NCI-H1105 (cell line): ENCODE measurements at regions not wholly inside any gene's neighbourhood (a gene's known extent, or its start where the extent isn't known, plus 50 kb on each side); places are given as distances from the start of the nearest gene placed in this dataset.
A peak's percentile ranks its signal among the peaks of the same experiment; 100 is the strongest.
"Not testable (repeated sequence)": the region's sequence is repeated elsewhere in the genome, so short reads cannot be mapped to it uniquely, and the experiment has no call there.

Experiments
- DNase-seq: peaks from one replicate; lab custom pipeline; 2025; lab: John Stamatoyannopoulos, UW

DNA sequence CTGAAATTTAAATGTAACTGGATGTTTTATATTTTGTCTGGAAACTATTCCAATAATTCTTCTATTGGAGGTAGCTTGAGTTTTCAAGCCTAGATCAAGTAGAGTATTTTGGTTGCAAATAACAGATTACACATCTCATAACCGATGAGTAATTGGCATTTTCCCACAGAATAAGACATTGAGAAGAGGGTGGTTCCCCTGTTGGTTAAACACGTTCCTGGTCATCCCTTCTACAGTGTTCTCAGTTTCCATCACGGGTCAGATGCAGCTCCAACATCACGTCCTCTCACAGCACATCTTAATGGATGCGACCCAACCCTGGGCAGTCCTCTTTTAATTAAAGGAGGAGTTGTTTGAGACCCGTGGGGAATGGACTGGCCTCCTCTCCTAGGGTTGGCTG, 149.0 kb upstream of the ZNF516 start:
- no peak for DNase-seq

GRCh38 chr18:76643199-76643598, 148.2 kb upstream of the ZNF516 start:
- no peak for DNase-seq

GRCh38 chr18:76640438-76640837, 145.4 kb upstream of the ZNF516 start:
- DNase-seq, result no peak

DNA sequence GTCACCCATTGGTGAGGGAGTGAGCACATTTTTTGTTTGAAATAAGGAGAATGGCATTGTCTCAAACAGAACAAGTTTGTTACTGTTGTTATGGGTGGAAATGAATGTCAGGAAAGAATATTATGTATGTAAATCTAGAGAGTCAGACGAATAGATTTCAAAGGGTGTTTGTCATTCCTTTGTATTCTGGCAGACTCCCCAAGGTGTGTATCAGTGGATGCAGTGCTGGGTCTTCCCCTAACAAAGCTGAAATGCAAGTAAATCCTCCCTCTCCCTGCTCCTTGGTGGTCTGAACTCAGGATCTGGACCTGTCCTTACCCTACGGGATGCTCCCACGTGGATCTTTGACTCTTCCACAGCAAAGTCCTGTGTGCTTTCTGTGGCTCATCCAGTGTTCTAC, 139.5 kb upstream of the ZNF516 start:
- no peak for DNase-seq

GRCh38 chr18:76633588-76634269, 138.7 kb upstream of the ZNF516 start:
- DNase-seq, result no peak

DNA sequence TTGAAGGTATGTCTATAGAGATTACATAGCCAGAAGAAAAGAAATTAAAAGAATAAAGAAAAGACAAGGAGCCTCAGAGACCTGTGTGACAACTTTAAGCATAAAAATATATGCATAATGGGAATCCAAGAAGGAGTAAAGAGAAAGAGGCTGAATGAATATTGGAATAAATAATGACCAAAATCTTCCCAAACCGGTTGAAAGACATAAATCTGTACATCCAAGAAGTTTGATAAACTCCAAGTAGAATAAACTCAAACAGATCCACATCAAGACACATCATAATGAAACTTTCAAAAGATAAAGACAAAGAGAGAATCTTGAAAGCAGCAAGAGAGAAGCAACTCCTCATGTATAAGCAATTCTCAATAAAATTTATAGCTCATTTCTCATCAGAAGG, 132.4 kb upstream of the ZNF516 start:
- DNase-seq, result no peak

GRCh38 chr18:76626991-76627390, 131.9 kb upstream of the ZNF516 start:
- DNase-seq, result no peak

GRCh38 chr18:76622651-76623050, 127.6 kb upstream of the ZNF516 start:
- no peak for DNase-seq

GRCh38 chr18:76621782-76622495, 126.9 kb upstream of the ZNF516 start:
- DNase-seq, result peak; percentile 2

DNA sequence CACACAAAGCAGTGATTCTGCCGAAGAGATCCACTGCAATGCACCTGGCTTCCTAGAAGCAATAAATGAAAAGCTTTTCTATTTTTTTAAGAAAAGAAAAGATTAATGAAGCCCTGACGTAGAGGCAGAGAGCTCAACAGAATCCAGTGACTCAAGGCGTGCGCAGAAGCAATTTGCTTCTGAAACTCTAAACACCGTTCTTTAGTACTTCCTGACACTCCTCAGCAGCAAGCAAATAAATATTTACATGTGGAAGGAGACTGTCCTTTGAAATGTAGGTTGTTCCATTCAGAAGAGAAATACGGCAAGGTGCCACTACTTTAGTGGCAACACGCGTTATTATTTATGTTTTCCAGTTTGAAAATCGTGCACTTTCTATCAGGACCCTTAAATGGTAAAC, 126.2 kb upstream of the ZNF516 start:
- peak; percentile 9 for DNase-seq

DNA sequence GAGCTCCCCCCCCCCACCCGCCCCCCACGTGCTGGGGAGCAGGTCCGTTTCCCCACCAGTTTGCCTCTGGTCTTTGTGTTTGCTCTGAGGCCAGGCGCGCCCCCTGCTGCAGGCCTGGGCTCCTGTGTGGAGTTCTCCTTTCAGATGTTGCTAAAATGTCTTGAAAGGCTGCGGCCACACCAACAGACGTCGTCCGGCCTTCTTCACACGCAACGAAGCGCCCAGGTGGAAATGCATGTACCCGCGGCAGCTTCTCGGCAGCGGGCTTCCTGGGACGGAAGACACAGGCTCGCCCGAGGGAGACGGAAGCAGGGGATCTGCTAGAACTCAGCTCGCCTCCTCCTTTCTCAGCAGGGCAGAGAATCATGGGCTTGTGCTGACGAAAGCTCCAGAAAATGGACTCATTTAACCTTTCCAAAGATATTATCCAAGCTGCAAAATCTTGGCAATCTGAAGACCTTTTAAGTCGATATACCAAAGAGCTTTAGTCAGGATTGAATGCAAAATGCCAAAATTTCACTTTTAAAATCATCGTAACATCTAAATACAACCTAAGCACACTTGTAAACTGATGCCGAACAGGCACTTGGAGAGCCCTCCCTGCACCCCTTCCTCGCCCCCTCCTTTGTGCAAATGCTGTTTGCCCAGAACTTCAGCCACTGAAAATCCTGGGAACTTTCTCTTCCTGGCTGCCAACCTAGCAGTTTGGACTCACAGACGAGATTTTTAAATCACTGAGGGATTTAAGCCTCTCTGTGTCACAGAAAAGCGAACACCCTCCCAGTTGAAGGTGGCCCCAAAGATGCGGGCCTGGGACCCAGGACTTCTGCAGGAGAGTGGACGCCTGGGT, 125.5 kb upstream of the ZNF516 start:
- DNase-seq, result peak; percentile 26

GRCh38 chr18:76619621-76620315, 124.7 kb upstream of the ZNF516 start:
- peak; percentile 5 for DNase-seq

DNA sequence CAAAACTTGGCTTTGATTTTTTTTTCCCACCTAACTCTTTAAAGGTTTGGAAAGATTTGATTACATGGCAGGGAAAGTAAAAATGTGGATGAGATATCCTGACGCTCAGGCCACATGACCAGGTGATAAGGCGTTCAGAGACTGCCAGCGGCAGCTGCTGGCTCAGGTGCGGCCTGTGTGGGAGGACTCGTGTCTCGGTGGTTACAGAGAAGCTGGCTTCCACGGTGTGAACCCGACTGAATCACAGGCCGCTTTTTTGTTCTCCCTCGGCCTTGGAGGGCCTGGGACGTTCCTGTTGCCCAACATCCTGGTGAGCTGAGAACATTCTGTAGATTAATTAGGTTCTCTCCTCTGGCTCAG, 124.2 kb upstream of the ZNF516 start:
- DNase-seq, result no peak

- DNase-seq, result no peak
Observed at GRCh38 chr18:76618721-76619120, 123.7 kb upstream of the ZNF516 start.

DNA sequence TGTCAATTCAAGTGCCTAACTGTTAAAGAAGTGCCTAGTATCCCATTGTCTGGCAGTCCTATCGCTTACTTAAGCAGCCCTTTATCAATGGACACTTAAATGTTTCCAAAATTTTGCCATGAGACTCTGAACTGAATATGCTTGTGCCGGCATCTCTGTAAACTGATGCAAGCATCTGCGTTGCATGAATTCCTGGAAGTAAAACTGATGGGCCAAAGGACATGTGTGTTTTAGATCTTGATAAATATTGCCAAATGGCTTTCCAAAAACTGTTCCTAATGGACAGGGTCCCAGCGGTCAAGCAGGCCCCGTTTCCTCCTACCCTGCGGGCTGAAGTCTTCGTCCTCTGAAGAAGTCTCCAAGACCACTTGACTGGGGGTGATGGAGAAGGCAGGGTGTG, 121.3 kb upstream of the ZNF516 start:
- DNase-seq, result no peak

GRCh38 chr18:76615065-76615733, 120.2 kb upstream of the ZNF516 start:
- no peak for DNase-seq

- DNase-seq, result no peak
Observed at GRCh38 chr18:76613755-76614120, 118.7 kb upstream of the ZNF516 start.

GRCh38 chr18:76613053-76613754, 118.2 kb upstream of the ZNF516 start:
- no peak for DNase-seq

DNA sequence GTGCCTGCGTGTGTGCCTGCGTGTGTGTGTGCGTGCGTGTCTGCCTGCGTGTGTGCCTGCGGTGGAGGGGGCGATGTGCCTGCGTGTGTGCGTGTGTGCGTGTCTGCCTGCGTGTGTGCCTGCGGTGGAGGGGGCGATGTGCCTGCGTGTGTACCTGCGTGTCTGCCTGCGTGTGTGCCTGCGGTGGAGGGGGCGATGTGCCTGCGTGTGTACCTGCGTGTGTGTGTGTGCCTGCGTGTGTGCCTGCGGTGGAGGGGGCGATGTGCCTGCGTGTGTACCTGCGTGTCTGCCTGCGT, 116.7 kb upstream of the ZNF516 start:
- DNase-seq, result not testable (repeated sequence)

- DNase-seq, result no peak
Observed at GRCh38 chr18:76610933-76611749, 116.1 kb upstream of the ZNF516 start.

DNA sequence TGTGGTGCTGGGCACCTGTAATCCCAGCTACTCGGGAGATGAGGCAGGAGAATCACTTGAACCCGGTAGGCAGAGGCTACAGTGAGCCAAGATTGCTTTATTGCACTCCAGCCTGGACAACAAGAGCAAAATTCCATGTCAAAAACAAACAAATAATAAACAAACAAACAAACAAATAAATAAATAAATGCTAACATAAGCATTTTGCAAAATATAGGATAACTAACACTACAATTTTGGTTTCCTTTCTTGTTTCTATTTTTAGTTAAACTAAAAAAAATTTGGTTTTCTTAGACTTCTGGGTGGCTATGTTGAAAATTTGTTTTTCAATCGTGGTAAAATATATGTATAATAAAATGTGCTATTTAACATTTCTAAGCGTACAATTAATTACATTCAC, 115.0 kb upstream of the ZNF516 start:
- DNase-seq, result no peak
